GM12878 (cell line): ENCODE measurements at regions not wholly inside any gene's neighbourhood (a gene's known extent, or its start where the extent isn't known, plus 50 kb on each side); places are given as distances from the start of the nearest gene placed in this dataset.

Experiments
- ATAC-seq: fragments of 200-7000 bp; cut with Tn5 transposase; 3 replicates; pipeline ENCODE4 v1.9.1; 2020; ENCODE audit warnings: mild to moderate bottlenecking, moderate library complexity
- BruUV-seq: library from RNA; stranded (reverse); fragments of 400-500 nt; replicated peaks from 2 replicates; lab custom pipeline; 2021; lab: Mats Ljungman, UMichigan
- CTCF ChIA-PET: fragments of 300-600 bp; sonication (Branson Sonifier 250); formaldehyde crosslinking; extraction: SDS; loops from one replicate; lab custom pipeline; 2021; ENCODE audit warnings: inconsistent platforms; lab: Yijun Ruan, JAX
- POLR2A ChIA-PET: fragments of 350-600 bp; formaldehyde crosslinking; extraction: SDS; loops from one replicate; lab custom pipeline; 2021; ENCODE audit warnings: inconsistent platforms; lab: Charles Lee
- RAD21 ChIA-PET: fragments of 300-600 bp; sonication (Branson Sonifier 250); formaldehyde crosslinking; loops from one replicate; lab custom pipeline; 2023; ENCODE audit warnings: antibody characterized with exemption; ENCODE audit not compliant: unreplicated experiment; lab: Charles Lee
- SMC1A ChIA-PET: fragments of 300-600 bp; sonication (Branson Sonifier 250); formaldehyde crosslinking; loops from one replicate; lab custom pipeline; 2023; ENCODE audit not compliant: unreplicated experiment, uncharacterized antibody; lab: Charles Lee
- DNase-seq: peaks from one replicate; pipeline ENCODE4 v3.0.0-alpha.2; 2011; ENCODE audit warnings: low read depth, low spot score
- FAIRE-seq: peaks from 3 replicates; lab custom pipeline; 2011; peaks lifted over from hg19 to GRCh38; lab: Jason Lieb, UNC
- H2AFZ ChIP-seq: 2 replicates; pipeline ENCODE4 v1.6.0; 2011; ENCODE audit warnings: low read depth, low read length, control low read depth; ENCODE audit not compliant: control insufficient read depth
- H3K27ac ChIP-seq: 2 replicates; pipeline ENCODE4 v1.5.1; 2011; ENCODE audit warnings: control low read depth; ENCODE audit not compliant: control insufficient read depth, insufficient read depth
- H3K27me3 ChIP-seq, 2 experiments: replicated peaks in 1 of 2; 2 replicates each; pipeline versions ENCODE4 v1.6.0 to v1.6.1; 2011; ENCODE audit warnings: low read length in 1 of 2; ENCODE audit not compliant: control insufficient read depth in 2 of 2, insufficient read depth in 2 of 2
- H3K36me3 ChIP-seq, 2 experiments: 2 replicates each; pipeline ENCODE4 v1.5.1; 2011; ENCODE audit warnings: low read length in 1 of 2; ENCODE audit not compliant: control insufficient read depth in 2 of 2, insufficient read depth in 2 of 2
- H3K4me1 ChIP-seq: 2 replicates; pipeline ENCODE4 v1.6.1; 2011; ENCODE audit warnings: mild to moderate bottlenecking, low read length, moderate library complexity, mixed read lengths; ENCODE audit not compliant: control insufficient read depth, insufficient read depth
- H3K4me2 ChIP-seq: 2 replicates; pipeline ENCODE4 v1.6.0; 2011; ENCODE audit warnings: control low read depth; ENCODE audit not compliant: control insufficient read depth, insufficient read depth
- H3K4me3 ChIP-seq: fragments of 200-600 bp; sonication (generic); 2 replicates; pipeline ENCODE4 v1.5.1; 2016
- H3K79me2 ChIP-seq: 2 replicates; pipeline ENCODE4 v1.6.0; 2011; ENCODE audit warnings: low read length; ENCODE audit not compliant: control insufficient read depth, insufficient read depth
- H3K9ac ChIP-seq: 2 replicates; pipeline ENCODE4 v1.8.0; 2011; ENCODE audit warnings: low read length, control low read depth, mixed read lengths; ENCODE audit not compliant: control insufficient read depth, insufficient read depth
- H3K9me3 ChIP-seq: replicated peaks from 3 replicates; pipeline ENCODE4 v1.5.1; 2011; ENCODE audit warnings: mild to moderate bottlenecking, low read length; ENCODE audit not compliant: control insufficient read depth, insufficient read depth
- H4K20me1 ChIP-seq: 2 replicates; pipeline ENCODE4 v1.6.0; 2011; ENCODE audit not compliant: control insufficient read depth, insufficient read depth
- GATAD2B ChIP-seq: fragments of 450-650 bp; conservative IDR thresholded peaks from 2 replicates; pipeline ENCODE4 v1.6.1; 2017; ENCODE audit warnings: low read depth, mild to moderate bottlenecking, moderate library complexity
- PAX5 ChIP-seq: IDR thresholded peaks from 2 replicates; pipeline ENCODE4 v1.6.1; 2011; ENCODE audit warnings: low read depth, low read length, borderline replicate concordance
- POLR2AphosphoS2 ChIP-seq: IDR thresholded peaks from 2 replicates; pipeline ENCODE4 v1.6.1; 2011; ENCODE audit warnings: low read depth, mild to moderate bottlenecking, low read length, improper control_type of control experiment, moderate library complexity
- SREBF1 ChIP-seq: IDR thresholded peaks from 2 replicates; pipeline ENCODE4 v1.6.1; 2012; ENCODE audit warnings: mild to moderate bottlenecking, low read length
- TAF1 ChIP-seq: IDR thresholded peaks from 2 replicates; pipeline ENCODE4 v1.6.1; 2011; ENCODE audit warnings: mild to moderate bottlenecking, low read depth, low read length, borderline replicate concordance
- TCF12 ChIP-seq: IDR thresholded peaks from 2 replicates; pipeline ENCODE4 v1.6.1; 2011; ENCODE audit warnings: low read depth, mild to moderate bottlenecking, low read length
- WGBS: methylation state at CpG from one replicate; pipeline ENCODE4 v1.1.6; 2016; ENCODE audit warnings: low lambda C conversion rate; ENCODE audit not compliant: insufficient replicate concordance, insufficient coverage; ENCODE audit errors: missing lambda C conversion rate; 5-methylcytosine and 5-hydroxymethylcytosine counted together
- in situ Hi-C: fragments of 300-500 bp; cut with MboI; formaldehyde crosslinking; loops from 9 replicates; pipeline ENCODE4 v1.14.3; 2018; ENCODE audit warnings: mixed read lengths
- intact Hi-C: fragments of 100-400 bp; cut with micrococcal nuclease; formaldehyde crosslinking; loops from one replicate; pipeline ENCODE4 v1.14.2; 2022; ENCODE audit not compliant: unreplicated experiment

DNA sequence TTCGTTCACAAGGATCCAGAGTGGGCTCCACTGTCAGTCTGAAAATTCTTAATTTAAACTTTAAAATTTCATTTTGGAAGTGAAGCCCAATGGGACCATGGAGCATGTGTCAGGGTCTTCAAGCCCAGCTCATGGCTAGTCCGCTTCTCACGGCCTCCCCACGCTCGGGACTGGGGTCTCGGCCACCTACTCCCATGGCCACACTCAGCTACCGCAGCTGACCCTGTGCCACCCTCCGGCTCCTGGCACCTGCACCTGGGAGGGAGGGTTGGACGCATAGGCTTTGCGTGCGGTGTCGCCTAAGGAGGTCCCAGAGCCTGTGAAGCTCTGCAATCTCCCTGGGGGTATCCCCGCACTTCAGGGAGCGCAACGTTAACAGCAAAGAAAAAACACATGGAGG, 175.7 kb upstream of the PRLR start:
- no peaks in the 10 kb centered on the region for H3K4me1 ChIP-seq
- intact Hi-C loops (no loop called here), in situ Hi-C loops (no loop called here)
- ChIA-PET SMC1A (no interaction called here), RAD21 (no interaction called here), POLR2A (no interaction called here), CTCF (no interaction called here)
- no peaks in the 10 kb centered on the region for H3K36me3 ChIP-seq
- WGBS: 72% methylated on average over 15 of the region's 15 CpGs
- DNase-seq (no peak), ATAC-seq (no peak), FAIRE-seq (no peak)
- TF ChIP-seq TCF12 (no peak), POLR2AphosphoS2 (no peak), GATAD2B (no peak), SREBF1 (no peak)
- H3K9me3 ChIP-seq: no peaks in the 10 kb centered on the region
- H3K4me3 ChIP-seq: no peak overlapping the region
- no peak overlapping the region for H3K27ac ChIP-seq
- H3K27me3 ChIP-seq: no peaks in the 10 kb centered on the region
- H4K20me1 ChIP-seq: no peaks in the 10 kb centered on the region
- no TSS peak for BruUV-seq
- no peak overlapping the region for H3K4me2 ChIP-seq
- no peak overlapping the region for H2AFZ ChIP-seq
- no peak overlapping the region for H3K9ac ChIP-seq
- no peaks in the 10 kb centered on the region for H3K79me2 ChIP-seq

DNA sequence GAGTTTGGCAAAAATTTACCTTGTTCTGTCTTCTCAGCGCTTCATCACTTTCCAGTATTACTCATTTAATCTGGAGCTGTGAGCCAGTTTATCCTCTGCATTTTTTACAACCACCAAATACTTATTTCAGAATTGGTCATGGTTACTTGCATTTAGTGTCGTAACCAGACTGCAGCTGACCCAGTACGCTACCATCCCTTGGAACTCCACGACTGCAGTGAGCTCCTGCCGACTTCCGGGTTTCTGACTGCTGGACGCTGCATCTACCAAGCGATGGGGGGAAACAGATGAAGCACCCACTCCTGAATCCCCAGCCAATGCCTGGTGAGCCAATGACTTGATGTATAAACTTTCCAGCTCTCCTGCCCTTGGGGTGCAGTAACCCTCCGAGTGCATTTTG, 174.4 kb upstream of the PRLR start:
- H3K27ac ChIP-seq: no peak overlapping the region
- ChIA-PET SMC1A (interaction anchor here (1.1 to 2.3 kb wide), 3 partner anchors 13 to 71 kb away, joined by 3 to 10 read pairs (median 5); no protein-coding TSS in a partner anchor), CTCF (interaction anchor here (1.2 kb wide), 1 partner anchor 26 kb away, joined by 3 read pairs; no protein-coding TSS in a partner anchor), RAD21 (no interaction called here), POLR2A (no interaction called here)
- ATAC-seq (no peak), FAIRE-seq (no peak), DNase-seq (no peak)
- intact Hi-C loops: no loop called here
- no peak for TF ChIP-seq TAF1
- TF ChIP-seq PAX5: no peak
- 46% methylated on average over 9 of the region's 9 CpGs for WGBS
- no peaks in the 10 kb centered on the region for H3K79me2 ChIP-seq
- H3K4me2 ChIP-seq: no peak overlapping the region
- no peaks in the 10 kb centered on the region for H3K9me3 ChIP-seq
- BruUV-seq: no TSS peak
- in situ Hi-C loops: no loop called here
- H3K36me3 ChIP-seq: no peaks in the 10 kb centered on the region
- no peak overlapping the region for H3K4me3 ChIP-seq
- no peak overlapping the region for H2AFZ ChIP-seq
- no peak overlapping the region for H3K9ac ChIP-seq
- H3K27me3 ChIP-seq: no peaks in the 10 kb centered on the region
- H3K4me1 ChIP-seq: no peaks in the 10 kb centered on the region
- no peaks in the 10 kb centered on the region for H4K20me1 ChIP-seq
